NB4 (cell line): ENCODE measurements at regions not wholly inside any gene's neighbourhood (a gene's known extent, or its start where the extent isn't known, plus 50 kb on each side); places are given as distances from the start of the nearest gene placed in this dataset.

Experiments used
- DNase-seq: peaks from one replicate; pipeline ENCODE4 v3.0.0; 2010; ENCODE audit warnings: low read depth
- H3K4me3 ChIP-seq: one replicate; pipeline ENCODE4 v1.5.1; 2011; ENCODE audit warnings: mild to moderate bottlenecking, low read depth, low read length, moderate library complexity
- MYC ChIP-seq: IDR thresholded peaks from 2 replicates; pipeline ENCODE4 v1.6.1; 2011; ENCODE audit warnings: low read depth, low read length
- POLR2A ChIP-seq: IDR thresholded peaks from 2 replicates; pipeline ENCODE4 v1.6.1; 2011; ENCODE audit warnings: mild to moderate bottlenecking; ENCODE audit not compliant: insufficient read length; ENCODE audit errors: extremely low read depth
- TF ChIP-seq, protein P1 (sequence below): IDR thresholded peaks from one replicate; pipeline ENCODE4 v1.5.1; 2012; ENCODE audit warnings: low read depth, low read length
- TF ChIP-seq, protein P2 (sequence below): IDR thresholded peaks from 2 replicates; pipeline ENCODE4 v1.6.1; 2011; ENCODE audit warnings: low read depth, low read length

DNA sequence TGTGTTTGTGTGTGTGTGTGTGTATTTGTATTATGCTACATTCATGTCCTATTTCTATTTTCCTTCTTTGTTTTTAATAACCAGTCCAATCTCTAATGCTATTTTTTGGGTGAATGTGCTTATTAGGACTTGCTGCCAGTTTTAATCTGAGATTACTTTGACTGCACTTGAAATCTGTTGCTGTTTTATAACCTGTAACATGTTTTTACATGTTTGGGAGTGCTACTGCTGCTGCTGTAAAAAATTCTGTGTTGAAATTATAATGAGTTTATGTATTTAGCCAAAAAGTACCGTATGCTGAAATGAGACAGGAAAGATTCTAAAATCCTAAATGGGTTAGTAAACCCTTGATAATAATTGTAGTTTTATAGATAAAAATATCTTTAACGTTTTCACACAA is 104.7 kb upstream of the SSBP2 start:
- no peak overlapping the region for H3K4me3 ChIP-seq

DNA sequence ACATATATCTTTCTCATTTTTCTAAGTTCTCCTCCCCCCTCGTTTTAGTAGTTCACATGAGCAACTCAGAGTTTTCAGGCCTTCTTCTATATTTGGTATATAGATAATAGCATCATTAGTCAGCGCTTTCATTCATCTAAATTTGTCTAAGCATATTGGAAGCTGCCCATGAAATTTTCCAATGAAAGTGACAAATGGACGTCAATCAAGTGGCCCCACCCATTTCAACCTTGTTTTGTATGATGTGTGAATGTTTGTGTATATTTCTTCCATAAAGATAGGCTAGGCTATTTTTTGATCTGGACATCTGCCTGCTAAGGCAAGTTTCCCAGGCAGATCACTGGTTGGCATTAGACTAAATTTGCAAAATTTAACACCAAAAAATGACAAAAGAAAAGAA is 104.0 kb upstream of the SSBP2 start:
- H3K4me3 ChIP-seq = no peak overlapping the region
- TF ChIP-seq MYC (no peak), POLR2A (no peak)
- TF ChIP-seq, protein P1, sequence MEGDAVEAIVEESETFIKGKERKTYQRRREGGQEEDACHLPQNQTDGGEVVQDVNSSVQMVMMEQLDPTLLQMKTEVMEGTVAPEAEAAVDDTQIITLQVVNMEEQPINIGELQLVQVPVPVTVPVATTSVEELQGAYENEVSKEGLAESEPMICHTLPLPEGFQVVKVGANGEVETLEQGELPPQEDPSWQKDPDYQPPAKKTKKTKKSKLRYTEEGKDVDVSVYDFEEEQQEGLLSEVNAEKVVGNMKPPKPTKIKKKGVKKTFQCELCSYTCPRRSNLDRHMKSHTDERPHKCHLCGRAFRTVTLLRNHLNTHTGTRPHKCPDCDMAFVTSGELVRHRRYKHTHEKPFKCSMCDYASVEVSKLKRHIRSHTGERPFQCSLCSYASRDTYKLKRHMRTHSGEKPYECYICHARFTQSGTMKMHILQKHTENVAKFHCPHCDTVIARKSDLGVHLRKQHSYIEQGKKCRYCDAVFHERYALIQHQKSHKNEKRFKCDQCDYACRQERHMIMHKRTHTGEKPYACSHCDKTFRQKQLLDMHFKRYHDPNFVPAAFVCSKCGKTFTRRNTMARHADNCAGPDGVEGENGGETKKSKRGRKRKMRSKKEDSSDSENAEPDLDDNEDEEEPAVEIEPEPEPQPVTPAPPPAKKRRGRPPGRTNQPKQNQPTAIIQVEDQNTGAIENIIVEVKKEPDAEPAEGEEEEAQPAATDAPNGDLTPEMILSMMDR = no peak
- TF ChIP-seq, protein P2, sequence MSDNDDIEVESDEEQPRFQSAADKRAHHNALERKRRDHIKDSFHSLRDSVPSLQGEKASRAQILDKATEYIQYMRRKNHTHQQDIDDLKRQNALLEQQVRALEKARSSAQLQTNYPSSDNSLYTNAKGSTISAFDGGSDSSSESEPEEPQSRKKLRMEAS = no peak
- DNase-seq = no peak

More for the DNA sequence above, 104.7 kb upstream of the SSBP2 start:
- TF ChIP-seq MYC = no peak
- TF ChIP-seq, protein P1 = no peak
- TF ChIP-seq, protein P2 = no peak
- no peak for TF ChIP-seq POLR2A
- DNase-seq = no peak

DNA sequence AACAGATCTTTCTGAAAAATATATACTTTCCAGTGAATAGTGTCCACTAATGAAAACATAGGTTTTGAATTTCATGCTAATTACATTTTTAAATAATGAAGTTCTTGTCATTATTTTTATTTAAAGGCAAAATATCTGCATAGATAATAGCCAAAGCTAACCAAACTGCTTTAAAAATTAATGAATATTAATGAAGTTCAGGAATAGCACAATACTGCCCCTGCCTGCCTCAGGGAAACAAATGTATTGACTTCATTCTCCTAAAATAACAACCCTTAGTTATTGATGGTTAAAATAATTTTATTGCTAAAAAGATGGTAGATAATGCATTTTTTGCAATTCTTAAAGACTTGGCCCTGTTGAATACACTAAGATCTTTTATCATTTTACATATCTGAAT is 103.6 kb upstream of the SSBP2 start:
- no peak for TF ChIP-seq POLR2A
- TF ChIP-seq, protein P2 = no peak
- TF ChIP-seq, protein P1 = no peak
- TF ChIP-seq MYC = no peak
- DNase-seq = no peak
- no peak overlapping the region for H3K4me3 ChIP-seq

DNA sequence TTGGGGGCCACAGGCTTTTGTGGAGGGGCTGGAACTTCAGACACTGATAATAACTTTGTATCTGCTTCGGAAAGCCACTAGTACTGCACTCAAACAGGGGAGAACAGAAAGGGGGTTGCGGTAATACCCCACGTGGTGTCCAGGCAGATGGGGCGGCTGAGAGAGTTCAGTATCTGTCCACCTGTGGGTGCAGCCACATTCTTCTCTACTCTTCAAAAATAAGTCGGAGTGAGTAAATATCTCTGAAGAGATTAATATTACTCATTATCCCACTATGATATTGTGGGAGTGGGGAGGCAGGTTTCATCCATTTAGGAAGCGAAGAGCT is 102.1 kb upstream of the SSBP2 start:
- DNase-seq = no peak
- TF ChIP-seq, protein P2 = peak; percentile 55; the same call in 1 of the 2 replicates
- no peak for TF ChIP-seq POLR2A
- TF ChIP-seq, protein P1 = no peak
- 0 out of 2 replicates have a peak, but pooled peaks have one; percentile 16 for TF ChIP-seq MYC
- H3K4me3 ChIP-seq = peak overlapping the region; percentile 65

DNA sequence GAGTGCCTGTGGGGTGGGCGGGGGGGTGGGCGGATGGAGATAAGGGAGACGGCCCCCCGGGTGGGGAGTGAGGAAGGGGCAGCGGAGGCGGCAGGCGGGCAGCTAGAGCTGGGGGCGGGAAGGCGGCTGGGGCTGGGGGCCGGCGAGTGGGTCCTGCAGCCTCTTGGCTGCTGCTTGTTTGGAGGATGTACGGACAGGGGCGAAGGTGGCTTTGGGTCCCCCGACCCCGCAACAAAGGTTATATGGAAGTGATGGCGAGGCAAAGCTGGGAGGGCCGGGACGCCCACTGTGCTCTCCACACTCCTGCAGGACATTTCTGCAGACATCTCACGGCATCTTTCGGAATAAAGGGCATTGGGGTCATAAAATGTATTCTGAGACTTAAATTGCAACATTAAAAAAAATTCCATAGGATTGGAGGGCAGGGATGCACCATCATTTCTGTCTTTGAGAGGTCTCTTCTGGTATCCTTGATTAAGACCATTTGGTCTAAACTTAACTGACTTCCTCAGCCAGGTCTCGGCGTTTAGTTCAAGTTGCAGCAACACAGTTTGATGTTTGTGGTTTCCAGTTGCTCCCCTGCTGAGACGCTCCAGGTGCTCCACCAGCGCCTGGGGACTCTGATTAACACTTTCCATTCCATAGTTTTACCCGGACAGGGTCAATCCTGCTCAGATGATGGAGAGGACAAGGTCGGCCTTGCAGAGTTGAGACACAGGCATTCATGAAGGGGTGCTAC is 101.6 kb upstream of the SSBP2 start:
- peak; percentile 84 for DNase-seq
- peak overlapping the region; percentile 70 for H3K4me3 ChIP-seq
- TF ChIP-seq, protein P1 = no peak
- TF ChIP-seq, protein P2 = no peak
- TF ChIP-seq MYC (peak; percentile 67), POLR2A (no peak)
